Psoas muscle (tissue), 7 donors: ENCODE measurements at regions not wholly inside any gene's neighbourhood (a gene's known extent, or its start where the extent isn't known, plus 50 kb on each side); places are given as distances from the start of the nearest gene placed in this dataset.

Experiments used
- ATAC-seq, 4 donors: fragments of 200-7000 bp; cut with Tn5 transposase; one replicate each; pipeline ENCODE4 v1.9.1; 2020; ENCODE audit warnings: moderate library complexity in 3 of 4, mild to moderate bottlenecking in 2 of 4
- DNase-seq, 2 donors: peaks; one replicate each; pipeline ENCODE4 v3.0.0-alpha.2; 2020
- H3K27ac ChIP-seq: fragments of 200-600 bp; one replicate; pipeline ENCODE4 v1.8.0; 2022
- H3K27me3 ChIP-seq, 3 donors: fragments of 200-600 bp in 1 of 3; one replicate each; pipeline versions ENCODE4 v1.6.1 to v1.8.0; 2013 to 2022; ENCODE audit warnings: low read length in 2 of 3, mild to moderate bottlenecking in 2 of 3, moderate library complexity in 1 of 3; ENCODE audit not compliant: insufficient read depth in 3 of 3
- H3K36me3 ChIP-seq, 2 donors: fragments of 200-600 bp in 1 of 2; one replicate each; pipeline versions ENCODE4 v1.6.1 to v1.8.0; 2013 to 2022; ENCODE audit warnings: low read depth in 1 of 2, mild to moderate bottlenecking in 1 of 2, moderate library complexity in 1 of 2; ENCODE audit not compliant: insufficient read depth in 1 of 2
- H3K4me1 ChIP-seq: fragments of 200-600 bp; one replicate; pipeline ENCODE4 v1.8.0; 2022
- H3K4me3 ChIP-seq: fragments of 200-600 bp; one replicate; pipeline ENCODE4 v1.8.0; 2022; ENCODE audit warnings: mild to moderate bottlenecking
- H3K9me3 ChIP-seq: fragments of 200-600 bp; one replicate; pipeline ENCODE4 v1.8.0; 2022
- CTCF ChIP-seq: fragments of 200-600 bp; IDR thresholded peaks from one replicate; pipeline ENCODE4 v1.8.0; 2022; ENCODE audit warnings: antibody characterized with exemption
- WGBS, 3 donors: extraction: QIAGEN DNeasy Blood & Tissue Kit; methylation state at CpG; one replicate each; pipeline versions ENCODE4 v1.1.6 to v1.1.7; 2013; 5-methylcytosine and 5-hydroxymethylcytosine counted together
- intact Hi-C, 2 donors: fragments of 100-400 bp; cut with DNase I; formaldehyde crosslinking; loops; one replicate each; pipeline versions ENCODE4 v1.11.0 to v1.14.2; 2022
- donor health status: healthy with polysubstance abuse.
- donor health status: DM: no; HTN: no; CAD: no; lungs with moderate emphysema.
- donor health status: Bipolar disorder and iron deficiency.
- donor health status: healthy.
- donor health status: DM: yes; HTN: yes; CAD: no.
- donor health status: DM: no; HTN: no; CAD: no.
- donor health status: DM: yes; HTN: yes; CAD: no.

- Histone ChIP-seq H3K4me1 (no peaks in the 10 kb centered on the region), H3K9me3 (no peaks in the 10 kb centered on the region), H3K27ac (no peak overlapping the region), H3K36me3 (no peaks in the 10 kb centered on the region), H3K4me3 (no peak overlapping the region), H3K27me3 (no peaks in the 10 kb centered on the region)
- intact Hi-C loops = no loop called here
- 43 to 85% (median 64%) methylated on average over 2 of the region's 2 CpGs for WGBS, 3 donors
- no peak for TF ChIP-seq CTCF
- ATAC-seq (no peak), DNase-seq (no peak)
Measured at GRCh38 chr2:149990965-149991364, 403.4 kb upstream of the MMADHC start.

- TF ChIP-seq CTCF = no peak
- no peak for DNase-seq
- WGBS, 3 donors = 13 to 28% (median 18%) methylated on average over 2 of the region's 2 CpGs
- Histone ChIP-seq H3K4me1 (no peaks in the 10 kb centered on the region), H3K4me3 (no peak overlapping the region), H3K27me3 (no peaks in the 10 kb centered on the region), H3K9me3 (no peaks in the 10 kb centered on the region), H3K27ac (no peak overlapping the region), H3K36me3 (no peaks in the 10 kb centered on the region)
- ATAC-seq = no peak
- intact Hi-C loops = no loop called here
Measured at GRCh38 chr2:149989447-149990063, 402.0 kb upstream of the MMADHC start.

GRCh38 chr2:149988361-149988760, 400.8 kb upstream of the MMADHC start:
- WGBS, 3 donors = 74 to 81% (median 75%) methylated on average over 4 of the region's 4 CpGs
- no peak for TF ChIP-seq CTCF
- Histone ChIP-seq H3K9me3 (no peaks in the 10 kb centered on the region), H3K4me1 (no peaks in the 10 kb centered on the region), H3K27me3 (no peaks in the 10 kb centered on the region), H3K4me3 (no peak overlapping the region), H3K27ac (no peak overlapping the region), H3K36me3 (no peaks in the 10 kb centered on the region)
- DNase-seq = no peak
- intact Hi-C loops = no loop called here
- ATAC-seq = no peak

- 73 to 79% (median 76%) methylated on average over 2 of the region's 2 CpGs for WGBS, 3 donors
- H3K9me3 ChIP-seq = no peaks in the 10 kb centered on the region
- no peak for DNase-seq
- no peak overlapping the region for H3K27ac ChIP-seq
- no peak for TF ChIP-seq CTCF
- H3K36me3 ChIP-seq = no peaks in the 10 kb centered on the region
- H3K4me1 ChIP-seq = no peaks in the 10 kb centered on the region
- intact Hi-C loops = no loop called here
- no peak for ATAC-seq
- no peaks in the 10 kb centered on the region for H3K27me3 ChIP-seq
- no peak overlapping the region for H3K4me3 ChIP-seq
Measured at GRCh38 chr2:149986861-149987260, 399.3 kb upstream of the MMADHC start.

GRCh38 chr2:149984311-149984710, 396.7 kb upstream of the MMADHC start:
- Histone ChIP-seq H3K27me3 (no peaks in the 10 kb centered on the region), H3K27ac (no peak overlapping the region), H3K36me3 (no peaks in the 10 kb centered on the region), H3K9me3 (no peaks in the 10 kb centered on the region), H3K4me3 (no peak overlapping the region), H3K4me1 (no peaks in the 10 kb centered on the region)
- intact Hi-C loops = no loop called here
- DNase-seq (no peak), ATAC-seq (no peak)
- no peak for TF ChIP-seq CTCF
